ENCODE measurements at regions not wholly inside any gene's neighbourhood (a gene's known extent, or its start where the extent isn't known, plus 50 kb on each side); places are given as distances from the start of the nearest gene placed in this dataset.

- POLR2A ChIA-PET (ENCODE audit: partially characterized antibody): no interaction called here
- H2AK5ac ChIP-seq (ENCODE audit: low read depth, low read length): no peak overlapping the region
- H3K4me3 ChIP-seq (ENCODE audit: extremely low read depth in 1 of 4, insufficient read depth in 2 of 4, low read depth in 3 of 4, low read length in 4 of 4): no peak overlapping the region
- no peak overlapping the region for H3K14ac ChIP-seq (ENCODE audit: insufficient read length)
- no peak overlapping the region for H2BK20ac ChIP-seq (ENCODE audit: low read length)
- H2AFZ ChIP-seq (ENCODE audit: low read length): no peak overlapping the region
- no peak overlapping the region for H2BK15ac ChIP-seq (ENCODE audit: low read length)
- no peaks in the 10 kb centered on the region for H3K36me3 ChIP-seq (ENCODE audit: control insufficient read depth in 2 of 4, insufficient read depth in 4 of 4, low read length in 3 of 4)
- H3K79me2 ChIP-seq (ENCODE audit: control insufficient read depth in 1 of 2, insufficient read depth in 2 of 2, low read length in 2 of 2): no peaks in the 10 kb centered on the region
- FAIRE-seq: no peak
- no peak overlapping the region for H3K9ac ChIP-seq (replicated peaks in 1 of 4; ENCODE audit: extremely low read depth in 1 of 4, low read depth in 3 of 4, low read length in 3 of 4)
- H3K4me1 ChIP-seq (replicated peaks in 1 of 4; ENCODE audit: control insufficient read depth in 3 of 4, insufficient read depth in 4 of 4, low read length in 3 of 4): no peaks in the 10 kb centered on the region
- H4K8ac ChIP-seq (ENCODE audit: extremely low read depth, insufficient read depth, low read length): no peak overlapping the region
- H4K91ac ChIP-seq (replicated peaks; ENCODE audit: insufficient read length, low read length): no peak overlapping the region
- CTCF ChIA-PET (ENCODE audit: partially characterized antibody): interaction anchor here (0.8 to 1.5 kb wide), 3 partner anchors 83 to 174 kb away, joined by 3 to 4 read pairs (median 3); no protein-coding TSS in a partner anchor
- H3K23me2 ChIP-seq (ENCODE audit: low read depth, low read length): no peaks in the 10 kb centered on the region
- H3K56ac ChIP-seq (replicated peaks; ENCODE audit: insufficient read length, low read depth, low read length): no peak overlapping the region
- H3K18ac ChIP-seq (ENCODE audit: extremely low read depth, low read length): no peak overlapping the region
- DNase-seq (ENCODE audit: low read depth in 1 of 2, low spot score in 2 of 2): no peak
- H3K9me3 ChIP-seq (ENCODE audit: insufficient read depth in 2 of 2, low read depth in 1 of 2, low read length in 1 of 2): no peaks in the 10 kb centered on the region
- H3K23ac ChIP-seq (ENCODE audit: insufficient read length): no peak overlapping the region
- H3K79me1 ChIP-seq (ENCODE audit: low read depth, low read length): no peaks in the 10 kb centered on the region; the same call in 1 of the 2 replicates
- TF ChIP-seq POU5F1 (IDR thresholded peaks at IDR 0.05; ENCODE audit: low read depth, low read length) (no peak), CTBP2 (IDR thresholded peaks at IDR 0.05; ENCODE audit: borderline replicate concordance, insufficient read depth, insufficient read length, low read length) (no peak), JUN (IDR thresholded peaks at IDR 0.05; ENCODE audit: low read depth, low read length) (no peak), GABPA (IDR thresholded peaks at IDR 0.05; ENCODE audit: borderline replicate concordance, insufficient read depth, low read length) (no peak), RBBP5 (IDR thresholded peaks at IDR 0.05; ENCODE audit: borderline replicate concordance, low read depth, low read length) (no peak), FOSL1 (IDR thresholded peaks at IDR 0.05; ENCODE audit: insufficient read depth, low read depth, low read length) (no peak), SUZ12 (IDR thresholded peaks at IDR 0.05; ENCODE audit: low read length) (no peak), TEAD4 (IDR thresholded peaks at IDR 0.05; ENCODE audit: low read depth, low read length) (no peak)
- no peak overlapping the region for H2BK120ac ChIP-seq (replicated peaks; ENCODE audit: low read depth, low read length)
- WGBS, 2 experiments (ENCODE audit: extremely low coverage in 1 of 2, insufficient coverage in 1 of 2, insufficient read length in 1 of 2, insufficient replicate concordance in 2 of 2, low coverage in 1 of 2, low lambda C conversion rate in 2 of 2, missing lambda C conversion rate in 1 of 2): 88% methylated on average over 14 of the region's 17 CpGs; no CpG with 5 or more reads in 1 of the 2 experiments
- no peak overlapping the region for H3K4me2 ChIP-seq (ENCODE audit: insufficient read depth in 1 of 2, low read depth in 2 of 2, low read length in 2 of 2)
- H4K5ac ChIP-seq (ENCODE audit: insufficient read length, low read depth, low read length): no peak overlapping the region
- no peak overlapping the region for H3K4ac ChIP-seq (replicated peaks; ENCODE audit: insufficient read length, low read depth, low read length)
- H2BK5ac ChIP-seq (ENCODE audit: low read depth, low read length): no peak overlapping the region
- no peaks in the 10 kb centered on the region for H3K27me3 ChIP-seq (replicated peaks in 1 of 4; ENCODE audit: control insufficient read depth in 3 of 4, extremely low read depth in 1 of 4, insufficient read depth in 3 of 4, low read length in 3 of 4)
- no peak overlapping the region for H2BK12ac ChIP-seq (ENCODE audit: low read depth, low read length)
- no peak overlapping the region for H3K27ac ChIP-seq (ENCODE audit: low read depth, low read length)
- no peaks in the 10 kb centered on the region for H4K20me1 ChIP-seq (replicated peaks in 1 of 2; ENCODE audit: control insufficient read depth in 1 of 2, insufficient read depth in 2 of 2, low read length in 2 of 2)
These were observed 55.7 kb upstream of the IRX4 start for GRCh38 chr5:1938310-1939000.

All from H1 (cell line).